PC-9 (cell line): ENCODE measurements at regions not wholly inside any gene's neighbourhood (a gene's known extent, or its start where the extent isn't known, plus 50 kb on each side); places are given as distances from the start of the nearest gene placed in this dataset.

Experiments used
- BruUV-seq: library from RNA; stranded (reverse); fragments of 400-500 nt; replicated peaks from 2 replicates; lab custom pipeline; 2021; lab: Mats Ljungman, UMichigan
- CTCF ChIA-PET: fragments of 300-600 bp; sonication (Branson Sonifier 250); formaldehyde crosslinking; loops from one replicate; lab custom pipeline; 2022; ENCODE audit warnings: antibody characterized with exemption; lab: Charles Lee
- POLR2A ChIA-PET: fragments of 300-600 bp; sonication (Branson Sonifier 250); formaldehyde crosslinking; loops from one replicate; lab custom pipeline; 2022; ENCODE audit warnings: antibody characterized with exemption; ENCODE audit not compliant: unreplicated experiment; lab: Charles Lee
- DNase-seq, 2 experiments: peaks; one replicate each; pipeline versions ENCODE4 v3.0.0 to v3.0.0-alpha.2; 2015 to 2022; ENCODE audit warnings: mixed read lengths in 1 of 2
- H2AFZ ChIP-seq: fragments of 200-600 bp; sonication (generic); 2 replicates; pipeline ENCODE4 v1.8.1; 2017; ENCODE audit warnings: antibody characterized with exemption
- H3F3A ChIP-seq: fragments of 200-600 bp; sonication (generic); 2 replicates; pipeline ENCODE4 v1.8.1; 2017; ENCODE audit warnings: antibody characterized with exemption, mild to moderate bottlenecking, low read depth; ENCODE audit not compliant: insufficient read depth
- H3K27ac ChIP-seq: fragments of 200-600 bp; sonication (generic); 2 replicates; pipeline ENCODE4 v1.6.1; 2016; ENCODE audit warnings: mixed run types
- H3K27me3 ChIP-seq: fragments of 200-600 bp; sonication (generic); 2 replicates; pipeline ENCODE4 v1.6.1; 2016; ENCODE audit warnings: low read depth, mixed run types; ENCODE audit not compliant: insufficient read depth
- H3K36me3 ChIP-seq: fragments of 200-600 bp; sonication (generic); 2 replicates; pipeline ENCODE4 v1.6.1; 2016; ENCODE audit warnings: low read depth, mixed run types
- H3K4me1 ChIP-seq: fragments of 200-600 bp; sonication (generic); replicated peaks from 2 replicates; pipeline ENCODE4 v1.6.1; 2016; ENCODE audit warnings: mixed run types; ENCODE audit not compliant: insufficient read depth
- H3K4me2 ChIP-seq: fragments of 200-600 bp; sonication (generic); 2 replicates; pipeline ENCODE4 v1.6.1; 2017; ENCODE audit warnings: mixed run types
- H3K4me3 ChIP-seq: fragments of 200-600 bp; sonication (generic); 2 replicates; pipeline ENCODE4 v1.6.1; 2016; ENCODE audit warnings: mixed run types
- H3K79me2 ChIP-seq: fragments of 200-600 bp; sonication (generic); 2 replicates; pipeline ENCODE4 v1.6.1; 2017; ENCODE audit warnings: low read depth, mixed run types
- H3K9me2 ChIP-seq: fragments of 200-600 bp; sonication (generic); 2 replicates; pipeline ENCODE4 v1.8.1; 2017; ENCODE audit warnings: mild to moderate bottlenecking; ENCODE audit not compliant: insufficient read depth
- H3K9me3 ChIP-seq: fragments of 200-600 bp; sonication (generic); 2 replicates; pipeline ENCODE4 v1.8.1; 2016; ENCODE audit warnings: low read depth; ENCODE audit not compliant: insufficient read depth
- H4K20me1 ChIP-seq: fragments of 200-600 bp; sonication (generic); 2 replicates; pipeline ENCODE4 v1.8.1; 2017; ENCODE audit not compliant: insufficient read depth
- CTCF ChIP-seq: fragments of 200-600 bp; sonication (generic); conservative IDR thresholded peaks from 2 replicates; pipeline ENCODE4 v1.6.1; 2017; ENCODE audit warnings: mixed run types, antibody characterized with exemption, mild to moderate bottlenecking, moderate library complexity
- EZH2 ChIP-seq: fragments of 200-600 bp; sonication (generic); IDR thresholded peaks from 2 replicates; pipeline ENCODE4 v1.8.0; 2017; ENCODE audit warnings: antibody characterized with exemption, low read depth
- intact Hi-C: fragments of 100-400 bp; cut with micrococcal nuclease; formaldehyde crosslinking; loops from one replicate; pipeline ENCODE4 v1.10.0; 2022; ENCODE audit not compliant: unreplicated experiment

DNA sequence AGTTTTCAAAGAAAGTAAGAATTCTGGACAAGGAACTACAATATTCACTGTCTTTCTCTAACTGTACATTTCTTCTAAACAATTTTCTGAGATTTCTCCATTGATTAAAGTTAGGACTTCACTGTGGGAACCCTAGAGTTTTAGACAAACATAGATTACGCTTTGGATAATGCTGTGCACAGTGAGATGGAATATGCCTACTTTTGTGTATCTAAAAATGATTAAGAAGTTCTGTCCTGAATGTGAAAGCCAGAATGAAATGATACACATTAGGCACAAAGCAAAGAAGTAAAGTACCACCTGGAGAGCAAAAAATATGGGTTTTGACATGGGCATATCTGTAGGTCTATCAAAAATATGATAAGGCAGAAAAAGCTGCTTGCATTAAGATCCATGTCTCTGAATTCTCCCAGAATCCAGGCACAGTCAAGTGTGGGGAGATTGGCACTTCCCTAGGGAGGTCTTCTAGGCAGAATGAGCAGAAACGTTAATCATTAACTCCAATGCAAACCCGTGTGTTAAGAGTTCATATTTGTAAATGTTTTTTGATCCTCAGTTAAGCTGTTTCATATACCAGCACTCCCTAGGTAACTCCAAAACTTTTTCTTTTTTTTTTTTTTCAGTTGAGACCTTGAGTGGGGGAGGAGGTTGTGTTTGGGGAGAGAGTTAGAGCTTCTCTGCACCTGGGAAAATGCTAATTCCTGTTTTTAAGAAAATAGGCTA lies 467.1 kb downstream of the LMO4 start:
- H3K4me1 ChIP-seq, result peaks cover 20% of the 10 kb centered on the region
- intact Hi-C loops, result loop anchor here (10.0 kb wide), 2 partner anchors 129 to 389 kb away; no protein-coding TSS in a partner anchor
- no peaks in the 10 kb centered on the region for H3K79me2 ChIP-seq
- no peaks in the 10 kb centered on the region for H4K20me1 ChIP-seq
- H3K27ac ChIP-seq, result peak overlapping the region; percentile 38
- no peak overlapping the region for H3K4me3 ChIP-seq
- no peaks in the 10 kb centered on the region for H3K9me3 ChIP-seq
- peaks cover 15% of the 10 kb centered on the region for H3F3A ChIP-seq
- no peak for TF ChIP-seq EZH2
- no peak for TF ChIP-seq CTCF
- H3K4me2 ChIP-seq, result peak overlapping the region; percentile 44
- no peaks in the 10 kb centered on the region for H3K27me3 ChIP-seq
- no peaks in the 10 kb centered on the region for H3K9me2 ChIP-seq
- TSS peak; percentile 89 for BruUV-seq
- ChIA-PET CTCF (interaction anchor here (1.2 kb wide), 1 partner anchor 158 kb away, joined by 4 read pairs; no protein-coding TSS in a partner anchor), POLR2A (interaction anchor here (0.7 to 0.9 kb wide), 2 partner anchors 10 kb away, joined by 5 to 23 read pairs; no protein-coding TSS in a partner anchor)
- H3K36me3 ChIP-seq, result no peaks in the 10 kb centered on the region
- H2AFZ ChIP-seq, result no peak overlapping the region
- no peak for DNase-seq

- H3K4me1 ChIP-seq, result peaks cover 20% of the 10 kb centered on the region
- H3K79me2 ChIP-seq, result no peaks in the 10 kb centered on the region
- intact Hi-C loops, result loop anchor here (10.0 kb wide), 2 partner anchors 128 to 388 kb away; no protein-coding TSS in a partner anchor
- no peaks in the 10 kb centered on the region for H3K9me3 ChIP-seq
- ChIA-PET CTCF (no interaction called here), POLR2A (interaction anchor here (0.7 kb wide), 1 partner anchor 10 kb away, joined by 23 read pairs; no protein-coding TSS in a partner anchor)
- H2AFZ ChIP-seq, result no peak overlapping the region
- no peaks in the 10 kb centered on the region for H3K9me2 ChIP-seq
- TF ChIP-seq EZH2 (no peak), CTCF (no peak)
- no peak overlapping the region for H3K27ac ChIP-seq
- BruUV-seq, result no TSS peak
- no peaks in the 10 kb centered on the region for H3K36me3 ChIP-seq
- peaks cover 15% of the 10 kb centered on the region for H3F3A ChIP-seq
- H3K4me2 ChIP-seq, result no peak overlapping the region
- H4K20me1 ChIP-seq, result no peaks in the 10 kb centered on the region
- no peaks in the 10 kb centered on the region for H3K27me3 ChIP-seq
- H3K4me3 ChIP-seq, result no peak overlapping the region
- DNase-seq, result no peak
Observed at GRCh38 chr1:87796471-87796901, 467.8 kb downstream of the LMO4 start.

- H3K27me3 ChIP-seq, result no peaks in the 10 kb centered on the region
Observed at GRCh38 chr1:87799451-87799850, 470.8 kb downstream of the LMO4 start.

More at GRCh38 chr1:87799451-87799850, 470.8 kb downstream of the LMO4 start:
- CTCF ChIA-PET, result no interaction called here
- DNase-seq, result no peak
- Histone ChIP-seq H3K4me1 (peaks cover 17% of the 10 kb centered on the region), H3F3A (peaks cover 13% of the 10 kb centered on the region), H3K4me3 (no peak overlapping the region), H2AFZ (no peak overlapping the region), H3K36me3 (no peaks in the 10 kb centered on the region), H3K9me2 (no peaks in the 10 kb centered on the region), H3K27ac (no peak overlapping the region), H4K20me1 (no peaks in the 10 kb centered on the region), H3K79me2 (no peaks in the 10 kb centered on the region), H3K4me2 (no peak overlapping the region), H3K9me3 (no peaks in the 10 kb centered on the region; the same call in 1 of the 2 replicates)
- POLR2A ChIA-PET, result no interaction called here
- TF ChIP-seq CTCF, result no peak
- TF ChIP-seq EZH2, result no peak
- intact Hi-C loops, result loop anchor here (10.0 kb wide), 2 partner anchors 125 to 385 kb away; no protein-coding TSS in a partner anchor
- no TSS peak for BruUV-seq
